Loucy (cell line): ENCODE measurements at regions not wholly inside any gene's neighbourhood (a gene's known extent, or its start where the extent isn't known, plus 50 kb on each side); places are given as distances from the start of the nearest gene placed in this dataset.

ENCODE experiments used
- H2AFZ ChIP-seq: fragments of 200-600 bp; sonication (generic); 2 replicates; pipeline ENCODE4 v1.6.0; 2016; ENCODE audit warnings: antibody characterized with exemption, mild to moderate bottlenecking, low read length, moderate library complexity
- H3F3A ChIP-seq: fragments of 200-600 bp; 2 replicates; pipeline ENCODE4 v1.6.0; 2016; ENCODE audit warnings: antibody characterized with exemption, low read depth, mild to moderate bottlenecking
- H3K27me3 ChIP-seq: fragments of 200-600 bp; sonication (generic); 2 replicates; pipeline ENCODE4 v1.6.1; 2014; ENCODE audit warnings: low read length, mild to moderate bottlenecking; ENCODE audit not compliant: insufficient read depth, poor library complexity, severe bottlenecking
- H3K36me3 ChIP-seq: fragments of 200-600 bp; sonication (generic); 2 replicates; pipeline ENCODE4 v1.6.1; 2016; ENCODE audit warnings: low read length; ENCODE audit not compliant: insufficient read depth
- H3K4me1 ChIP-seq: fragments of 200-600 bp; sonication (generic); 2 replicates; pipeline ENCODE4 v1.5.1; 2014; ENCODE audit warnings: low read length, mild to moderate bottlenecking; ENCODE audit not compliant: insufficient read depth, poor library complexity, severe bottlenecking
- H3K4me2 ChIP-seq: fragments of 200-600 bp; sonication (generic); 2 replicates; pipeline ENCODE4 v1.6.0; 2014; ENCODE audit warnings: antibody characterized with exemption, low read length, low read depth, mild to moderate bottlenecking; ENCODE audit not compliant: poor library complexity, severe bottlenecking
- H3K4me3 ChIP-seq: fragments of 200-600 bp; sonication (generic); 2 replicates; pipeline ENCODE4 v1.5.1; 2014; ENCODE audit warnings: low read length, mild to moderate bottlenecking, mixed read lengths; ENCODE audit not compliant: poor library complexity, severe bottlenecking
- H3K79me2 ChIP-seq: fragments of 200-600 bp; sonication (generic); 2 replicates; pipeline ENCODE4 v1.6.1; 2014; ENCODE audit warnings: low read length; ENCODE audit not compliant: insufficient read depth
- H3K9ac ChIP-seq: fragments of 200-600 bp; sonication (generic); 2 replicates; pipeline ENCODE4 v1.6.0; 2014; ENCODE audit warnings: mild to moderate bottlenecking, low read depth, low read length, moderate library complexity; ENCODE audit not compliant: poor library complexity, severe bottlenecking
- H3K9me2 ChIP-seq: fragments of 200-600 bp; sonication (generic); replicated peaks from 2 replicates; pipeline ENCODE4 v1.6.1; 2016; ENCODE audit warnings: low read depth, low read length, mixed read lengths
- H3K9me3 ChIP-seq: fragments of 200-600 bp; sonication (generic); 2 replicates; pipeline ENCODE4 v1.6.1; 2014; ENCODE audit warnings: mild to moderate bottlenecking, antibody characterized with exemption, low read length, low read depth; ENCODE audit not compliant: insufficient read depth
- H4K20me1 ChIP-seq: fragments of 200-600 bp; sonication (generic); 2 replicates; pipeline ENCODE4 v1.6.0; 2014; ENCODE audit warnings: antibody characterized with exemption, low read length, mild to moderate bottlenecking; ENCODE audit not compliant: insufficient read depth, poor library complexity, severe bottlenecking
- EZH2phosphoT487 ChIP-seq: fragments of 200-600 bp; IDR thresholded peaks from 2 replicates; pipeline ENCODE4 v1.6.1; 2018; ENCODE audit warnings: antibody characterized with exemption, mild to moderate bottlenecking, moderate library complexity, borderline replicate concordance
- TF ChIP-seq, protein P1 (sequence below): fragments of 200-600 bp; sonication (generic); conservative IDR thresholded peaks from 2 replicates; pipeline ENCODE4 v1.5.1; 2014; ENCODE audit warnings: mild to moderate bottlenecking, antibody characterized with exemption, low read length

DNA sequence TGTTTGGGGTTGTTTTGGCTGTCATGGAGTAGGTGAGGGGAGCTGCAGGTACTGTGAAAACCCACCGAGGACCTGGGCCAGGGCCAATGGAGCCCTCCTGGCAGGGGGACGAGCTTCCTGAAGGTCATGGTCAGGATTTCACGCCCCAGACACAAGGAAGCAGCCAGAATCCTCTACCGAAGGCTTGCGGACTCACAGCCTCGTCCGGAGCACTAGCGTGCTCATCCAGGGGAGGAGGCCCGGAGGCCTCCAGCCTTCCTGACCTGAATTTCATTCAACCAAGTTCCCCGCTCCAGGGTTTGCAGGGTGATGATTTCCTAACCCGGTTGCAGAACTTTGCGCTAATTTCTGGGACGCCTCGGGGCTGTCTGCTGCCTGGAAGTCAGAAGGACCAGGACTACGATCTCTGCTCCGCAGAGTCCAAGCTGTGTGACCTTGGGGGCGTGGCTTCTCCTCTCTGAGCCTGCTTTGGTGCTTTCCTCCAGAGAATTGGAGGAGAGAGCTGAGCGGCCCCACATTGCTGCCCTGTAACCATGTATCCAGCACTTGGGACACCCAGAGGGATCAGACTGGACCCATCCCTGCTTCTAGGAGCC lies 56.2 kb upstream of the ADRA2C start:
- Histone ChIP-seq H3K4me1 (no peaks in the 10 kb centered on the region), H2AFZ (no peak overlapping the region), H3K9ac (no peak overlapping the region), H3K79me2 (no peaks in the 10 kb centered on the region), H3K9me2 (no peaks in the 10 kb centered on the region), H4K20me1 (no peaks in the 10 kb centered on the region), H3K4me2 (no peak overlapping the region), H3K36me3 (no peaks in the 10 kb centered on the region), H3K27me3 (no peaks in the 10 kb centered on the region), H3K4me3 (no peak overlapping the region), H3F3A (no peaks in the 10 kb centered on the region), H3K9me3 (no peaks in the 10 kb centered on the region; the same call in 1 of the 2 replicates)
- no peak for TF ChIP-seq EZH2phosphoT487
- TF ChIP-seq, protein P1, sequence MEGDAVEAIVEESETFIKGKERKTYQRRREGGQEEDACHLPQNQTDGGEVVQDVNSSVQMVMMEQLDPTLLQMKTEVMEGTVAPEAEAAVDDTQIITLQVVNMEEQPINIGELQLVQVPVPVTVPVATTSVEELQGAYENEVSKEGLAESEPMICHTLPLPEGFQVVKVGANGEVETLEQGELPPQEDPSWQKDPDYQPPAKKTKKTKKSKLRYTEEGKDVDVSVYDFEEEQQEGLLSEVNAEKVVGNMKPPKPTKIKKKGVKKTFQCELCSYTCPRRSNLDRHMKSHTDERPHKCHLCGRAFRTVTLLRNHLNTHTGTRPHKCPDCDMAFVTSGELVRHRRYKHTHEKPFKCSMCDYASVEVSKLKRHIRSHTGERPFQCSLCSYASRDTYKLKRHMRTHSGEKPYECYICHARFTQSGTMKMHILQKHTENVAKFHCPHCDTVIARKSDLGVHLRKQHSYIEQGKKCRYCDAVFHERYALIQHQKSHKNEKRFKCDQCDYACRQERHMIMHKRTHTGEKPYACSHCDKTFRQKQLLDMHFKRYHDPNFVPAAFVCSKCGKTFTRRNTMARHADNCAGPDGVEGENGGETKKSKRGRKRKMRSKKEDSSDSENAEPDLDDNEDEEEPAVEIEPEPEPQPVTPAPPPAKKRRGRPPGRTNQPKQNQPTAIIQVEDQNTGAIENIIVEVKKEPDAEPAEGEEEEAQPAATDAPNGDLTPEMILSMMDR = no peak

DNA sequence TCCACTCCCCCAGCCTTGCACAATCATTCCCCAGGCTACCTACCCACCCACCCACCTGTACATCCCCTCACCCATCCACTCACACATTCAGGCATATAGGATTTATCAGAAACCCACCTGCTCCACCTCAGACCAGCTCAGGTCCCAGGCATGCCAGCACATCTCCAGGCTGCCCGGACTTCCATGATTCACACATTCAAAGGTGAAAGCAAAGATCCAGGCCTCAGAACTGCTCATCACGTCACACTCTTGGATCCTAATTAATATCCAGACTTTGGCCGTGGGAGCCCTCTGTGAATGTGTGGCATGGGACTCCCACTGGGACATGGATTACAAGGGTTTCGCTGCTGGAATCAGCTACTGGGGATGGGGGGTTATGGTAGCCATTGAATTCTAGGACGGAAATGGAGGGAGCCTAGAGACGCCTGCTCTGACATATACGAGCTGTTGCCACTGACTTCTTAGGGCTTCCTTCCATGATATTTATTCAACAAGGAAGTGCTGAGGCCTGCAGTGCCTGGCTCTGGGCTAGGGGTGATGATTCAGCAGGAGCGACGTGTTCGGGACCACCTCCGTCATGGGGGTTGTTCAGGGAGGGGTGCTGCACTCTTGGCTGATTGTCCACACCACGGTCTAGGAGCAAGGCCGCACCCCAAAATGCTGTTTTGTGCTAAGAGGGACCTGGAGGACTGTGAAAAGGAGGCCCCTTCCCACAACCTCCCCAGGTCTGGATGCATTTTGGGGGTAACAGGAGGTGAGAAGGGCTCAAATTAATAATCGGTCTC lies 56.9 kb upstream of the ADRA2C start:
- H2AFZ ChIP-seq = no peak overlapping the region
- no peaks in the 10 kb centered on the region for H3K79me2 ChIP-seq
- H3K27me3 ChIP-seq = no peaks in the 10 kb centered on the region
- TF ChIP-seq, protein P1 = no peak
- no peak for TF ChIP-seq EZH2phosphoT487
- H3F3A ChIP-seq = no peaks in the 10 kb centered on the region
- no peak overlapping the region for H3K4me3 ChIP-seq
- no peaks in the 10 kb centered on the region for H3K4me1 ChIP-seq
- no peaks in the 10 kb centered on the region for H4K20me1 ChIP-seq
- H3K4me2 ChIP-seq = no peak overlapping the region
- no peak overlapping the region for H3K9ac ChIP-seq
- no peaks in the 10 kb centered on the region for H3K9me2 ChIP-seq
- H3K9me3 ChIP-seq = no peaks in the 10 kb centered on the region; the same call in 1 of the 2 replicates
- no peaks in the 10 kb centered on the region for H3K36me3 ChIP-seq

DNA sequence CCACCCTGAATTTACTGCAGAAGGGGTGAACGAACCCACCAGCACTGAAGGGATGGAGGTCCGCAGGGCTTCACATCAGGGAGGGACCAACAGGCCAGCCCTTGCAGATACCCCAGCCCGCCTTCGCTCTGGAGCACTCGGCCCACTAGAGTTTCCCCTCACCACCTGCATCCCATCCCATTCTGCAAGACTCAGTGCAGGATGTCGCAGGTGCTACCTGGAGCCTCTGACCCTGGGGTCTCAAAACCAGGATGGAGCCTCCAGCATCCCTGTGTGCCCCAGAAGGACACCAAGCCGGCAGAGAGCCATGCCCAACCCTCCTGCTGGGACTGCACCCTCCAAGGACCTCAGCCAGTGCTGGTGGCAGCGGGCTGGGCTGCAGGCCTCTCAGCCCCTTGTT lies 57.6 kb upstream of the ADRA2C start:
- no peaks in the 10 kb centered on the region for H3F3A ChIP-seq
- no peaks in the 10 kb centered on the region; the same call in 1 of the 2 replicates for H3K9me3 ChIP-seq
- H3K79me2 ChIP-seq = no peaks in the 10 kb centered on the region
- H2AFZ ChIP-seq = no peak overlapping the region
- H3K27me3 ChIP-seq = no peaks in the 10 kb centered on the region
- no peaks in the 10 kb centered on the region for H3K4me1 ChIP-seq
- TF ChIP-seq, protein P1 = no peak
- no peak for TF ChIP-seq EZH2phosphoT487
- no peaks in the 10 kb centered on the region for H3K36me3 ChIP-seq
- no peak overlapping the region for H3K9ac ChIP-seq
- H3K4me3 ChIP-seq = no peak overlapping the region
- no peaks in the 10 kb centered on the region for H3K9me2 ChIP-seq
- no peaks in the 10 kb centered on the region for H4K20me1 ChIP-seq
- H3K4me2 ChIP-seq = no peak overlapping the region
